OCI-LY3 (cell line): ENCODE measurements at regions not wholly inside any gene's neighbourhood (a gene's known extent, or its start where the extent isn't known, plus 50 kb on each side); places are given as distances from the start of the nearest gene placed in this dataset.

ENCODE experiments used
- EZH2phosphoT487 ChIP-seq: fragments of 200-600 bp; shearing (Covaris generic); IDR thresholded peaks from 2 replicates; pipeline ENCODE4 v1.6.1; 2018; ENCODE audit warnings: antibody characterized with exemption, mixed run types, low read depth
- TF ChIP-seq, protein P1 (sequence below): fragments of 200-600, 300-600 bp; sonication (generic); IDR thresholded peaks from 2 replicates; pipeline ENCODE4 v1.5.1; 2014; ENCODE audit warnings: antibody characterized with exemption, low read length, low read depth

DNA sequence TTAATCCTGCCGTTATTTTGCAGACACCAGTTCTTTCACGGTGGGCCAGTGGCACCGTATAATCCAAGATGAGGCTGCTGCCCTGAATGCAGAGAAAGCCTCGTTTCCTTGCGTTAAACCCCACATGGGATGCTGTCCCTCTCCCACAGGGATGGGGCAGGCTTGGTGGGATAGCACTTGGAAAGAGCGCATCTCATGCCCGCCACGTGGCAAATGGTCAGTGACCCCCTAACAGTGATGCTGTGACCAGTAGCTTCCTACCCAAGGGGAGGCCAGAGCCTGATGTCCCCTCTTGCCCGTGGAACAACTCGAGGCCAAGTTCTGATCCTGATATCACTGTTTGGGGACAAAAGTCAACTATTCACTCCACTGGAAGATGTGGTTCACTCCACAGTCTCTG lies 73.3 kb downstream of the RHOB start:
- TF ChIP-seq, protein P1, sequence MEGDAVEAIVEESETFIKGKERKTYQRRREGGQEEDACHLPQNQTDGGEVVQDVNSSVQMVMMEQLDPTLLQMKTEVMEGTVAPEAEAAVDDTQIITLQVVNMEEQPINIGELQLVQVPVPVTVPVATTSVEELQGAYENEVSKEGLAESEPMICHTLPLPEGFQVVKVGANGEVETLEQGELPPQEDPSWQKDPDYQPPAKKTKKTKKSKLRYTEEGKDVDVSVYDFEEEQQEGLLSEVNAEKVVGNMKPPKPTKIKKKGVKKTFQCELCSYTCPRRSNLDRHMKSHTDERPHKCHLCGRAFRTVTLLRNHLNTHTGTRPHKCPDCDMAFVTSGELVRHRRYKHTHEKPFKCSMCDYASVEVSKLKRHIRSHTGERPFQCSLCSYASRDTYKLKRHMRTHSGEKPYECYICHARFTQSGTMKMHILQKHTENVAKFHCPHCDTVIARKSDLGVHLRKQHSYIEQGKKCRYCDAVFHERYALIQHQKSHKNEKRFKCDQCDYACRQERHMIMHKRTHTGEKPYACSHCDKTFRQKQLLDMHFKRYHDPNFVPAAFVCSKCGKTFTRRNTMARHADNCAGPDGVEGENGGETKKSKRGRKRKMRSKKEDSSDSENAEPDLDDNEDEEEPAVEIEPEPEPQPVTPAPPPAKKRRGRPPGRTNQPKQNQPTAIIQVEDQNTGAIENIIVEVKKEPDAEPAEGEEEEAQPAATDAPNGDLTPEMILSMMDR, result no peak
- no peak for TF ChIP-seq EZH2phosphoT487
